ENCODE measurements at regions not wholly inside any gene's neighbourhood (a gene's known extent, or its start where the extent isn't known, plus 50 kb on each side); places are given as distances from the start of the nearest gene placed in this dataset.
"Not testable (repeated sequence)": the region's sequence is repeated elsewhere in the genome, so short reads cannot be mapped to it uniquely, and the experiment has no call there.

DNA sequence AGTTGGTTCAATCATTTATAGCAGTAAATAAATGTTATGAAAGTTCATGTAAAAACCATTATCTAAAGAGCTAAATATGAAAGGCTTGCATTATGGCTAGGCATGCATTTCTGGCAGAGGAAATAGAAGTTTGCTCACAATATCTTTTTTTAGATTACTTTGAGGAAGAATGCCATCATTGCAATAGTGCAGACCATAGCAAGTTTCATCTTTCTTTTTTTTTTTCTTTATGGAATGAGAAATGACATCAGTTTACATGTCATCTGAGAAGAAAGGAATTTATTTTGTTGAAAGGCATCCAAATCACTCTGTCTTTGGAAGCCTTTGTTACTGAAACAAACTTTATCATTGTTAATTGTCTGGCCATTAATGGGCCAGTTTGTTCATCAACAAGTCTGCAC is 74.5 kb upstream of the NCKAP5 start:
- Histone ChIP-seq H3K9me3 (ENCODE audit: control insufficient read depth, low read length) (no peaks in the 10 kb centered on the region), H3K36me3 (ENCODE audit: control insufficient read depth, insufficient read depth, low read length) (no peaks in the 10 kb centered on the region), H3K4me3 (ENCODE audit: low read length) (no peak overlapping the region), H3K27ac (ENCODE audit: low read depth, low read length) (no peak overlapping the region), H3K4me1 (ENCODE audit: control insufficient read depth, insufficient read depth, low read length) (no peaks in the 10 kb centered on the region), H3K27me3 (ENCODE audit: control insufficient read depth, insufficient read depth, low read length, poor library complexity, severe bottlenecking) (no peaks in the 10 kb centered on the region), H3K9ac (ENCODE audit: extremely low read depth, low read length, poor library complexity, severe bottlenecking) (no peak overlapping the region)
- H3K27ac Mint-ChIP-seq, result no peak overlapping the region
- no peaks in the 10 kb centered on the region for H3K4me1 Mint-ChIP-seq
- H3K27me3 Mint-ChIP-seq (ENCODE audit: insufficient read depth), result peaks cover 5% of the 10 kb centered on the region
- TF ChIP-seq, protein P1, sequence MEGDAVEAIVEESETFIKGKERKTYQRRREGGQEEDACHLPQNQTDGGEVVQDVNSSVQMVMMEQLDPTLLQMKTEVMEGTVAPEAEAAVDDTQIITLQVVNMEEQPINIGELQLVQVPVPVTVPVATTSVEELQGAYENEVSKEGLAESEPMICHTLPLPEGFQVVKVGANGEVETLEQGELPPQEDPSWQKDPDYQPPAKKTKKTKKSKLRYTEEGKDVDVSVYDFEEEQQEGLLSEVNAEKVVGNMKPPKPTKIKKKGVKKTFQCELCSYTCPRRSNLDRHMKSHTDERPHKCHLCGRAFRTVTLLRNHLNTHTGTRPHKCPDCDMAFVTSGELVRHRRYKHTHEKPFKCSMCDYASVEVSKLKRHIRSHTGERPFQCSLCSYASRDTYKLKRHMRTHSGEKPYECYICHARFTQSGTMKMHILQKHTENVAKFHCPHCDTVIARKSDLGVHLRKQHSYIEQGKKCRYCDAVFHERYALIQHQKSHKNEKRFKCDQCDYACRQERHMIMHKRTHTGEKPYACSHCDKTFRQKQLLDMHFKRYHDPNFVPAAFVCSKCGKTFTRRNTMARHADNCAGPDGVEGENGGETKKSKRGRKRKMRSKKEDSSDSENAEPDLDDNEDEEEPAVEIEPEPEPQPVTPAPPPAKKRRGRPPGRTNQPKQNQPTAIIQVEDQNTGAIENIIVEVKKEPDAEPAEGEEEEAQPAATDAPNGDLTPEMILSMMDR (conservative IDR thresholded peaks at IDR 0.05), result no peak
- no peaks in the 10 kb centered on the region for H3K9me3 Mint-ChIP-seq
- H3K4me3 Mint-ChIP-seq, result no peak overlapping the region
- no peak for DNase-seq
- no peaks in the 10 kb centered on the region for H3K36me3 Mint-ChIP-seq (ENCODE audit: low read depth)

GRCh38 chr2:133643863-133644262 is 75.6 kb upstream of the NCKAP5 start:
- Mint-ChIP-seq H3K4me1 (no peaks in the 10 kb centered on the region), H3K9me3 (no peaks in the 10 kb centered on the region), H3K36me3 (ENCODE audit: low read depth) (no peaks in the 10 kb centered on the region), H3K27me3 (ENCODE audit: insufficient read depth) (peaks cover 5% of the 10 kb centered on the region), H3K4me3 (no peak overlapping the region), H3K27ac (no peak overlapping the region)
- DNase-seq, result no peak
- Histone ChIP-seq H3K27me3 (ENCODE audit: control insufficient read depth, insufficient read depth, low read length, poor library complexity, severe bottlenecking) (no peaks in the 10 kb centered on the region), H3K36me3 (ENCODE audit: control insufficient read depth, insufficient read depth, low read length) (no peaks in the 10 kb centered on the region), H3K4me3 (ENCODE audit: low read length) (no peak overlapping the region), H3K9me3 (ENCODE audit: control insufficient read depth, low read length) (no peaks in the 10 kb centered on the region), H3K4me1 (ENCODE audit: control insufficient read depth, insufficient read depth, low read length) (no peaks in the 10 kb centered on the region), H3K27ac (ENCODE audit: low read depth, low read length) (no peak overlapping the region), H3K9ac (ENCODE audit: extremely low read depth, low read length, poor library complexity, severe bottlenecking) (no peak overlapping the region)
- 86 to 100% methylated on average over 1 to 2 of the region's 2 CpGs for WGBS, 2 experiments (ENCODE audit: insufficient coverage in 1 of 2, insufficient read length in 1 of 2)
- TF ChIP-seq, protein P1 (conservative IDR thresholded peaks at IDR 0.05), result no peak

GRCh38 chr2:133644846-133645245 is 76.6 kb upstream of the NCKAP5 start:
- no peak overlapping the region for H3K4me3 ChIP-seq (ENCODE audit: low read length)
- Mint-ChIP-seq H3K9me3 (no peaks in the 10 kb centered on the region), H3K4me1 (no peaks in the 10 kb centered on the region), H3K36me3 (ENCODE audit: low read depth) (no peaks in the 10 kb centered on the region), H3K4me3 (no peak overlapping the region), H3K27me3 (ENCODE audit: insufficient read depth) (peaks cover 5% of the 10 kb centered on the region), H3K27ac (no peak overlapping the region)
- no peak overlapping the region for H3K9ac ChIP-seq (ENCODE audit: extremely low read depth, low read length, poor library complexity, severe bottlenecking)
- no peaks in the 10 kb centered on the region for H3K27me3 ChIP-seq (ENCODE audit: control insufficient read depth, insufficient read depth, low read length, poor library complexity, severe bottlenecking)
- no peak overlapping the region for H3K27ac ChIP-seq (ENCODE audit: low read depth, low read length)
- no peak for DNase-seq
- TF ChIP-seq, protein P1 (conservative IDR thresholded peaks at IDR 0.05), result no peak
- no peaks in the 10 kb centered on the region for H3K9me3 ChIP-seq (ENCODE audit: control insufficient read depth, low read length)
- no peaks in the 10 kb centered on the region for H3K4me1 ChIP-seq (ENCODE audit: control insufficient read depth, insufficient read depth, low read length)
- H3K36me3 ChIP-seq (ENCODE audit: control insufficient read depth, insufficient read depth, low read length), result no peaks in the 10 kb centered on the region

GRCh38 chr2:133647386-133647785 is 79.1 kb upstream of the NCKAP5 start:
- DNase-seq; H3K4me1 Mint-ChIP-seq; H3K4me3 Mint-ChIP-seq; H3K27ac Mint-ChIP-seq; H3K9me3 Mint-ChIP-seq; H3K27me3 Mint-ChIP-seq (ENCODE audit: insufficient read depth); H3K27me3 ChIP-seq (ENCODE audit: control insufficient read depth, insufficient read depth, low read length, poor library complexity, severe bottlenecking); H3K27ac ChIP-seq (ENCODE audit: low read depth, low read length); H3K4me1 ChIP-seq (ENCODE audit: control insufficient read depth, insufficient read depth, low read length); H3K36me3 ChIP-seq (ENCODE audit: control insufficient read depth, insufficient read depth, low read length); H3K36me3 Mint-ChIP-seq (ENCODE audit: low read depth); H3K9me3 ChIP-seq (ENCODE audit: control insufficient read depth, low read length); H3K4me3 ChIP-seq (ENCODE audit: low read length); H3K9ac ChIP-seq (ENCODE audit: extremely low read depth, low read length, poor library complexity, severe bottlenecking): not testable (repeated sequence)
- WGBS, 2 experiments (ENCODE audit: insufficient coverage in 1 of 2, insufficient read length in 1 of 2), result 86 to 93% methylated on average over 1 of the region's 1 CpG
